ENCODE measurements at regions not wholly inside any gene's neighbourhood (a gene's known extent, or its start where the extent isn't known, plus 50 kb on each side); places are given as distances from the start of the nearest gene placed in this dataset.

- H3K27me3 Mint-ChIP-seq (ENCODE audit: unreplicated experiment): no peaks in the 10 kb centered on the region
- no peak for TF ChIP-seq CTCF (IDR thresholded peaks at IDR 0.05; ENCODE audit: unreplicated experiment)
- no peak overlapping the region for H3K27ac Mint-ChIP-seq (ENCODE audit: unreplicated experiment)
- no peak for DNase-seq (ENCODE audit: low spot score)
- no peaks in the 10 kb centered on the region for H3K36me3 Mint-ChIP-seq (ENCODE audit: low read depth, unreplicated experiment)
- no peaks in the 10 kb centered on the region for H3K9me3 Mint-ChIP-seq (ENCODE audit: unreplicated experiment)
- H3K4me3 Mint-ChIP-seq (ENCODE audit: unreplicated experiment): no peak overlapping the region
- H3K4me1 Mint-ChIP-seq (ENCODE audit: unreplicated experiment): no peaks in the 10 kb centered on the region
Observed at GRCh38 chr9:18020121-18020745, 441.4 kb downstream of the SH3GL2 start.

GRCh38 chr9:18022642-18023041 is 443.8 kb downstream of the SH3GL2 start:
- Mint-ChIP-seq H3K4me1 (ENCODE audit: unreplicated experiment) (no peaks in the 10 kb centered on the region), H3K27me3 (ENCODE audit: unreplicated experiment) (no peaks in the 10 kb centered on the region), H3K27ac (ENCODE audit: unreplicated experiment) (no peak overlapping the region), H3K9me3 (ENCODE audit: unreplicated experiment) (no peaks in the 10 kb centered on the region), H3K4me3 (ENCODE audit: unreplicated experiment) (no peak overlapping the region), H3K36me3 (ENCODE audit: low read depth, unreplicated experiment) (no peaks in the 10 kb centered on the region)
- DNase-seq (ENCODE audit: low spot score): no peak
- no peak for TF ChIP-seq CTCF (IDR thresholded peaks at IDR 0.05; ENCODE audit: unreplicated experiment)

- Mint-ChIP-seq H3K27me3 (ENCODE audit: unreplicated experiment) (no peaks in the 10 kb centered on the region), H3K4me1 (ENCODE audit: unreplicated experiment) (no peaks in the 10 kb centered on the region), H3K36me3 (ENCODE audit: low read depth, unreplicated experiment) (no peaks in the 10 kb centered on the region), H3K9me3 (ENCODE audit: unreplicated experiment) (no peaks in the 10 kb centered on the region), H3K4me3 (ENCODE audit: unreplicated experiment) (no peak overlapping the region), H3K27ac (ENCODE audit: unreplicated experiment) (no peak overlapping the region)
- TF ChIP-seq CTCF (IDR thresholded peaks at IDR 0.05; ENCODE audit: unreplicated experiment): no peak
- DNase-seq (ENCODE audit: low spot score): no peak
Observed at GRCh38 chr9:18023332-18023731, 444.5 kb downstream of the SH3GL2 start.

- DNase-seq (ENCODE audit: low spot score): no peak
- no peaks in the 10 kb centered on the region for H3K4me1 Mint-ChIP-seq (ENCODE audit: unreplicated experiment)
- no peak for TF ChIP-seq CTCF (IDR thresholded peaks at IDR 0.05; ENCODE audit: unreplicated experiment)
- no peak overlapping the region for H3K27ac Mint-ChIP-seq (ENCODE audit: unreplicated experiment)
- no peaks in the 10 kb centered on the region for H3K36me3 Mint-ChIP-seq (ENCODE audit: low read depth, unreplicated experiment)
- no peaks in the 10 kb centered on the region for H3K9me3 Mint-ChIP-seq (ENCODE audit: unreplicated experiment)
- H3K4me3 Mint-ChIP-seq (ENCODE audit: unreplicated experiment): no peak overlapping the region
- no peaks in the 10 kb centered on the region for H3K27me3 Mint-ChIP-seq (ENCODE audit: unreplicated experiment)
Observed at GRCh38 chr9:18032636-18033035, 441.3 kb upstream of the ADAMTSL1 start.

GRCh38 chr9:18036422-18037187 is 437.3 kb upstream of the ADAMTSL1 start:
- no peak for DNase-seq (ENCODE audit: low spot score)
- Mint-ChIP-seq H3K9me3 (ENCODE audit: unreplicated experiment) (no peaks in the 10 kb centered on the region), H3K4me3 (ENCODE audit: unreplicated experiment) (no peak overlapping the region), H3K36me3 (ENCODE audit: low read depth, unreplicated experiment) (no peaks in the 10 kb centered on the region), H3K27ac (ENCODE audit: unreplicated experiment) (no peak overlapping the region), H3K4me1 (ENCODE audit: unreplicated experiment) (no peaks in the 10 kb centered on the region), H3K27me3 (ENCODE audit: unreplicated experiment) (no peaks in the 10 kb centered on the region)
- TF ChIP-seq CTCF (IDR thresholded peaks at IDR 0.05; ENCODE audit: unreplicated experiment): no peak

Measured in endothelial cell (in vitro differentiated cells).